Parathyroid adenoma (tissue), 2 donors: ENCODE measurements at regions not wholly inside any gene's neighbourhood (a gene's known extent, or its start where the extent isn't known, plus 50 kb on each side); places are given as distances from the start of the nearest gene placed in this dataset.
"Not testable (repeated sequence)": the region's sequence is repeated elsewhere in the genome, so short reads cannot be mapped to it uniquely, and the experiment has no call there.

Experiments
- H2AFZ ChIP-seq: fragments of 300-600 bp; sonication (generic); one replicate; pipeline ENCODE4 v1.7.0; 2017; ENCODE audit warnings: antibody characterized with exemption, mild to moderate bottlenecking
- H3K27ac ChIP-seq: fragments of 300-600 bp; sonication (generic); one replicate; pipeline ENCODE4 v1.7.0; 2017
- H3K27me3 ChIP-seq: fragments of 300-600 bp; sonication (generic); one replicate; pipeline ENCODE4 v1.7.0; 2017; ENCODE audit warnings: low read length; ENCODE audit not compliant: control insufficient read depth, insufficient read depth
- H3K36me3 ChIP-seq: fragments of 300-600 bp; sonication (generic); one replicate; pipeline ENCODE4 v1.7.0; 2017; ENCODE audit warnings: low read length; ENCODE audit not compliant: control insufficient read depth, insufficient read depth
- H3K4me1 ChIP-seq: fragments of 300-600 bp; sonication (generic); one replicate; pipeline ENCODE4 v1.7.0; 2017; ENCODE audit warnings: control low read depth
- H3K4me2 ChIP-seq: fragments of 300-600 bp; sonication (generic); one replicate; pipeline ENCODE4 v1.7.0; 2017; ENCODE audit warnings: low read length
- H3K4me3 ChIP-seq: fragments of 300-600 bp; sonication (generic); one replicate; pipeline ENCODE4 v1.7.0; 2017; ENCODE audit warnings: low read depth, low read length
- H3K79me2 ChIP-seq: fragments of 300-600 bp; sonication (generic); one replicate; pipeline ENCODE4 v1.7.0; 2017; ENCODE audit warnings: control low read depth
- H3K9ac ChIP-seq: fragments of 300-600 bp; sonication (generic); one replicate; pipeline ENCODE4 v1.7.0; 2017; ENCODE audit warnings: mild to moderate bottlenecking
- H3K9me3 ChIP-seq: fragments of 300-600 bp; sonication (generic); one replicate; pipeline ENCODE4 v1.7.0; 2017; ENCODE audit warnings: low read length; ENCODE audit not compliant: control insufficient read depth
- CTCF ChIP-seq: fragments of 300-600 bp; sonication (generic); IDR thresholded peaks from one replicate; pipeline ENCODE4 v1.7.0; 2017; ENCODE audit warnings: antibody characterized with exemption, mild to moderate bottlenecking
- donor health status: primary hyperparathyroidism.

DNA sequence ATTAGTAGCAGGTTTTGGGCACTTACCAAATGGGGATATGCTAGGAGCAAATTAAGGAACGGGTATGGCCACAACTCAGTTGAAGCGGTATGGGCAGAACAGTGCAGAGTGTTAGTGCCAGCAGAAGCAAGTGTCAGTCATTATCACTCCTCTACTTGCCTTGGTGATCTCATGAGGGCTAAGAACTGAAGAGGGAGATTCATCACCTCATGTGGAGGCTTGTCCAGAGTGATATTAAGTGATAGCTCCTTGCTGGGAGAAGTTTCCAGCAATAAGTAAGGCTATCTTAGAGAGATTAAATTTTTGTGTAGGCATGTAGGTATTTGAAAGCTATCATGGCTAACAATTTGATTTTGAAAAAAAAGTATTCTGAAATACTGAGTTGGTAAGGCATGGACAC, 615.4 kb upstream of the SMIM31 start:
- Histone ChIP-seq H3K9ac (no peak overlapping the region), H3K27ac (no peak overlapping the region), H2AFZ (no peak overlapping the region), H3K36me3 (no peaks in the 10 kb centered on the region), H3K4me3 (no peak overlapping the region), H3K27me3 (no peaks in the 10 kb centered on the region), H3K9me3 (no peaks in the 10 kb centered on the region), H3K79me2 (no peaks in the 10 kb centered on the region), H3K4me2 (no peak overlapping the region), H3K4me1 (no peaks in the 10 kb centered on the region)
- no peak for TF ChIP-seq CTCF

- Histone ChIP-seq H2AFZ (no peak overlapping the region), H3K36me3 (no peaks in the 10 kb centered on the region)
Measured at GRCh38 chr4:164139291-164139690, 614.6 kb upstream of the SMIM31 start.

DNA sequence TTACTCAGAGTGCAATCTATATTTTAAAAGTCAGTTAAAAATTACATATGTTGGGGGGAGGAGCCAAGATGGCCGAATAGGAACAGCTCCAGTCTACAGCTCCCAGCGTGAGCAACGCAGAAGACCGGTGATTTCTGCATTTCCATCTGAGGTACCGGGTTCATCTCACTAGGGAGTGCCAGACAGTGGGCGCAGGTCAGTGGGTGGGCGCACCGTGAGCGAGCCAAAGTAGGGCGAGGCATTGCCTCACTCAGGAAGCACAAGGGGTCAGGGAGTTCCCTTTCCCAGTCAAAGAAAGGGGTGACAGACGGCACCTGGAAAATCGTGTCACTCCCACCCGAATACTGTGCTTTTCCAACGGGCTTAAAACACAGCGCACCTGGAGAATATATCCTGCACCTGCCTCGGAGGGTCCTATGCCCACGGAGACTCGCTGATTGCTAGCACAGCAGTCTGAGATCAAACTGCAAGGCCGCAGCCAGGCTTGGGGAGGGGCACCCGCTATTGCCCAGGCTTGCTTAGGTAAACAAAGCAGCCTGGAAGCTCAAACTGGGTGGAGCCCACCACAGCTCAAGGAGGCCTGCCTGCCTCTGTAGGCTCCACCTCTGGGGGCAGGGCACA, 612.1 kb upstream of the SMIM31 start:
- H3K9ac ChIP-seq, H3K4me2 ChIP-seq, H3K27me3 ChIP-seq, H3K27ac ChIP-seq, H3K36me3 ChIP-seq, H3K79me2 ChIP-seq, H3K4me3 ChIP-seq, H2AFZ ChIP-seq, H3K9me3 ChIP-seq, H3K4me1 ChIP-seq: not testable (repeated sequence)

More at GRCh38 chr4:164139291-164139690, 614.6 kb upstream of the SMIM31 start:
- H3K27me3 ChIP-seq, result no peaks in the 10 kb centered on the region
- H3K9ac ChIP-seq, result no peak overlapping the region
- H3K27ac ChIP-seq, result no peak overlapping the region
- no peaks in the 10 kb centered on the region for H3K9me3 ChIP-seq
- no peaks in the 10 kb centered on the region for H3K79me2 ChIP-seq
- no peak for TF ChIP-seq CTCF
- H3K4me3 ChIP-seq, result no peak overlapping the region
- no peak overlapping the region for H3K4me2 ChIP-seq
- no peaks in the 10 kb centered on the region for H3K4me1 ChIP-seq

GRCh38 chr4:164154416-164154815, 599.5 kb upstream of the SMIM31 start:
- Histone ChIP-seq H2AFZ (no peak overlapping the region), H3K9ac (no peak overlapping the region), H3K4me2 (no peak overlapping the region), H3K4me3 (no peak overlapping the region), H3K36me3 (no peaks in the 10 kb centered on the region), H3K27me3 (peaks cover 3% of the 10 kb centered on the region), H3K9me3 (no peaks in the 10 kb centered on the region), H3K4me1 (no peaks in the 10 kb centered on the region), H3K27ac (no peak overlapping the region), H3K79me2 (no peaks in the 10 kb centered on the region)
- TF ChIP-seq CTCF, result no peak

DNA sequence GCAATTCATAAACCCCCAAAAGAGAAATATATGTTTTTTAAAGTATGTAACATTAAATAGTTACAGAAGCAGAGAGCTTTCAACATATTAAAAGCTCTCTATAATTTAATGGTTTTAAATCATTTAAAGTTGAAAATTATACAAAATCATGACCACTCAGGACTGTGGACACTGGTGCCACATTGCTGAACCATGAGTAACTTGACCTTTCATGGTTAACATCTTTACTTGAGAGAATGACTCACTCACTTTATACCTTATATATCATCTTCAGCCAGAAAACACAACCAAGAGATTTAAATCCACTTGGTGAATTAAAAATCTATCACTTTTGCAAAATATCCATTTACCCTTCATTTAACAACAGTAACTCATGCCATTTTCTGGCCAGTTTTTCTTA, 584.3 kb upstream of the SMIM31 start:
- Histone ChIP-seq H3K9ac (no peak overlapping the region), H3K4me3 (no peak overlapping the region), H3K27ac (no peak overlapping the region), H3K27me3 (no peaks in the 10 kb centered on the region), H3K9me3 (no peaks in the 10 kb centered on the region), H2AFZ (no peak overlapping the region), H3K79me2 (no peaks in the 10 kb centered on the region), H3K36me3 (no peaks in the 10 kb centered on the region), H3K4me2 (no peak overlapping the region), H3K4me1 (no peaks in the 10 kb centered on the region)
- no peak for TF ChIP-seq CTCF
